Caco-2 (cell line): ENCODE measurements at regions not wholly inside any gene's neighbourhood (a gene's known extent, or its start where the extent isn't known, plus 50 kb on each side); places are given as distances from the start of the nearest gene placed in this dataset.

Experiments
- BruUV-seq: library from RNA; stranded (reverse); fragments of 400-500 nt; replicated peaks from 2 replicates; lab custom pipeline; 2021; lab: Mats Ljungman, UMichigan
- CTCF ChIA-PET: fragments of 300-600 bp; sonication (Branson Sonifier 250); formaldehyde crosslinking; loops from one replicate; lab custom pipeline; 2022; ENCODE audit warnings: antibody characterized with exemption; lab: Charles Lee
- POLR2A ChIA-PET: fragments of 300-600 bp; sonication (Branson Sonifier 250); formaldehyde crosslinking; loops from one replicate; lab custom pipeline; 2022; ENCODE audit warnings: antibody characterized with exemption; lab: Charles Lee
- DNase-seq, 2 experiments: peaks; one replicate each; pipeline versions ENCODE4 v3.0.0 to v3.0.0-alpha.2; 2020 to 2022
- H3K27me3 ChIP-seq: replicated peaks from 2 replicates; pipeline ENCODE4 v1.6.0; 2011; ENCODE audit warnings: low read length; ENCODE audit not compliant: control insufficient read depth, insufficient read depth
- H3K36me3 ChIP-seq: 2 replicates; pipeline ENCODE4 v1.5.1; 2011; ENCODE audit warnings: low read length; ENCODE audit not compliant: control insufficient read depth, insufficient read depth
- H3K4me1 ChIP-seq: fragments of 250-450 bp; sonication (Bioruptor Pico); 2 replicates; pipeline ENCODE4 v1.5.1; 2020; ENCODE audit warnings: mild to moderate bottlenecking
- H3K4me3 ChIP-seq: 2 replicates; pipeline ENCODE4 v1.5.1; 2011; ENCODE audit warnings: low read depth, mild to moderate bottlenecking, control low read depth, low read length
- H3K9me3 ChIP-seq: fragments of 250-450 bp; sonication (Bioruptor Pico); 2 replicates; pipeline ENCODE4 v1.5.1; 2020; ENCODE audit warnings: mild to moderate bottlenecking, moderate library complexity
- H3K27ac Mint-ChIP-seq: one replicate; pipeline ENCODE4 v1.8.0; 2022; ENCODE audit warnings: mixed read lengths; ENCODE audit not compliant: unreplicated experiment
- H3K27me3 Mint-ChIP-seq: one replicate; pipeline ENCODE4 v1.8.0; 2022; ENCODE audit warnings: mixed read lengths; ENCODE audit not compliant: insufficient read depth, unreplicated experiment
- H3K36me3 Mint-ChIP-seq: one replicate; pipeline ENCODE4 v1.8.0; 2022; ENCODE audit warnings: mild to moderate bottlenecking, mixed read lengths; ENCODE audit not compliant: insufficient read depth, unreplicated experiment
- H3K4me1 Mint-ChIP-seq: one replicate; pipeline ENCODE4 v1.8.0; 2022; ENCODE audit warnings: low read depth, mixed read lengths; ENCODE audit not compliant: unreplicated experiment
- H3K4me3 Mint-ChIP-seq: one replicate; pipeline ENCODE4 v1.8.0; 2022; ENCODE audit warnings: mild to moderate bottlenecking, moderate library complexity, mixed read lengths; ENCODE audit not compliant: unreplicated experiment
- H3K9me3 Mint-ChIP-seq: one replicate; pipeline ENCODE4 v1.8.0; 2022; ENCODE audit warnings: mixed read lengths; ENCODE audit not compliant: unreplicated experiment
- CTCF ChIP-seq, 2 experiments: fragments of 200-600 bp in 1 of 2; IDR thresholded peaks; 1 replicate in 1 of 2; 2 replicates in 1 of 2; pipeline versions ENCODE4 v1.5.1 to v1.8.0; 2011 to 2022; ENCODE audit warnings: antibody characterized with exemption in 1 of 2, control low read depth in 1 of 2, inconsistent platforms in 1 of 2, low read depth in 1 of 2, low read length in 1 of 2, mild to moderate bottlenecking in 1 of 2, moderate library complexity in 1 of 2; ENCODE audit not compliant: insufficient read depth in 1 of 2, severe bottlenecking in 1 of 2, unreplicated experiment in 1 of 2
- intact Hi-C: fragments of 100-400 bp; cut with micrococcal nuclease; formaldehyde crosslinking; loops from one replicate; pipeline ENCODE4 v1.10.0; 2022; ENCODE audit not compliant: unreplicated experiment

- Mint-ChIP-seq H3K4me3 (no peak overlapping the region), H3K36me3 (no peaks in the 10 kb centered on the region), H3K27me3 (peaks cover 5% of the 10 kb centered on the region), H3K27ac (no peak overlapping the region), H3K9me3 (no peaks in the 10 kb centered on the region), H3K4me1 (no peaks in the 10 kb centered on the region)
- no peaks in the 10 kb centered on the region for H3K9me3 ChIP-seq
- no peak for DNase-seq
- H3K4me1 ChIP-seq = no peaks in the 10 kb centered on the region
- ChIA-PET CTCF (no interaction called here), POLR2A (no interaction called here)
- intact Hi-C loops = no loop called here
- no peaks in the 10 kb centered on the region for H3K27me3 ChIP-seq
- BruUV-seq = no TSS peak
- no peaks in the 10 kb centered on the region for H3K36me3 ChIP-seq
- H3K4me3 ChIP-seq = no peak overlapping the region
- TF ChIP-seq CTCF (IDR thresholded peaks at IDR 0.05; ENCODE audit: insufficient read depth in 1 of 2, low read depth in 1 of 2, low read length in 1 of 2, severe bottlenecking in 1 of 2, unreplicated experiment in 1 of 2) = no peak
These were observed 247.0 kb downstream of the TMX3 start for GRCh38 chr18:68467957-68468356.

GRCh38 chr18:68467329-68467728, 247.6 kb downstream of the TMX3 start:
- Mint-ChIP-seq H3K4me3 (no peak overlapping the region), H3K9me3 (no peaks in the 10 kb centered on the region), H3K36me3 (no peaks in the 10 kb centered on the region), H3K27ac (no peak overlapping the region), H3K27me3 (peaks cover 5% of the 10 kb centered on the region), H3K4me1 (no peaks in the 10 kb centered on the region)
- intact Hi-C loops = no loop called here
- ChIA-PET CTCF (no interaction called here), POLR2A (no interaction called here)
- Histone ChIP-seq H3K9me3 (no peaks in the 10 kb centered on the region), H3K4me3 (no peak overlapping the region), H3K4me1 (no peaks in the 10 kb centered on the region), H3K27me3 (no peaks in the 10 kb centered on the region), H3K36me3 (no peaks in the 10 kb centered on the region)
- TF ChIP-seq CTCF (IDR thresholded peaks at IDR 0.05; ENCODE audit: insufficient read depth in 1 of 2, low read depth in 1 of 2, low read length in 1 of 2, severe bottlenecking in 1 of 2, unreplicated experiment in 1 of 2) = no peak
- no peak for DNase-seq
- BruUV-seq = no TSS peak

- Mint-ChIP-seq H3K4me3 (no peak overlapping the region), H3K27ac (no peak overlapping the region), H3K9me3 (no peaks in the 10 kb centered on the region), H3K27me3 (peaks cover 5% of the 10 kb centered on the region), H3K4me1 (no peaks in the 10 kb centered on the region), H3K36me3 (no peaks in the 10 kb centered on the region)
- H3K4me3 ChIP-seq = no peak overlapping the region
- intact Hi-C loops = no loop called here
- H3K9me3 ChIP-seq = no peaks in the 10 kb centered on the region
- no peaks in the 10 kb centered on the region for H3K36me3 ChIP-seq
- no peaks in the 10 kb centered on the region for H3K4me1 ChIP-seq
- DNase-seq = no peak
- H3K27me3 ChIP-seq = no peaks in the 10 kb centered on the region
- CTCF ChIA-PET = no interaction called here
- TF ChIP-seq CTCF (IDR thresholded peaks at IDR 0.05; ENCODE audit: insufficient read depth in 1 of 2, low read depth in 1 of 2, low read length in 1 of 2, severe bottlenecking in 1 of 2, unreplicated experiment in 1 of 2) = no peak
- POLR2A ChIA-PET = no interaction called here
- no TSS peak for BruUV-seq
These were observed 248.2 kb downstream of the TMX3 start for GRCh38 chr18:68466672-68467071.
